Fibroblast of the conjunctiva (primary cell): ENCODE measurements at regions not wholly inside any gene's neighbourhood (a gene's known extent, or its start where the extent isn't known, plus 50 kb on each side); places are given as distances from the start of the nearest gene placed in this dataset.
"Not testable (repeated sequence)": the region's sequence is repeated elsewhere in the genome, so short reads cannot be mapped to it uniquely, and the experiment has no call there.

ENCODE experiments used
- DNase-seq: peaks from one replicate; pipeline ENCODE4 v3.0.0-alpha.2; 2010; ENCODE audit warnings: low read depth

DNA sequence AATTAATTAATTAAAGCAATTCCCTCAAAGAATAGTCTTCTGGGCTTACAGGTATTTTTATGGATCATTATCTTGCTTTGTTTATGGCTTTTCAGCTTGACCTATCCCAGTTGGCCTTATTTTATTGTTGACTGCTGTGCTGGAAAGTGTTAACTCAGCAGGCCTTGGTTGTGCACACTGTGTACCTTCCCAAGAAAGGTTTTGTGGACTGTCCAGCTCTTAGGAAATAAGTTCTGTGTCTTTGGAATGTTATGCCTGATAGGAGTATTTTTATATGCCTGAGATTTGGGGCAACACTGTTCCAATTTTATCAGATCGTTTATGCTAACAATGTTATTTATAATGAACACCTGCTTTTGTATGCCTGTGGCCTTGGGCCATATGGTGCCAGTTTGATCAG, 671.9 kb upstream of the ZNF804A start:
- no peak for DNase-seq

DNA sequence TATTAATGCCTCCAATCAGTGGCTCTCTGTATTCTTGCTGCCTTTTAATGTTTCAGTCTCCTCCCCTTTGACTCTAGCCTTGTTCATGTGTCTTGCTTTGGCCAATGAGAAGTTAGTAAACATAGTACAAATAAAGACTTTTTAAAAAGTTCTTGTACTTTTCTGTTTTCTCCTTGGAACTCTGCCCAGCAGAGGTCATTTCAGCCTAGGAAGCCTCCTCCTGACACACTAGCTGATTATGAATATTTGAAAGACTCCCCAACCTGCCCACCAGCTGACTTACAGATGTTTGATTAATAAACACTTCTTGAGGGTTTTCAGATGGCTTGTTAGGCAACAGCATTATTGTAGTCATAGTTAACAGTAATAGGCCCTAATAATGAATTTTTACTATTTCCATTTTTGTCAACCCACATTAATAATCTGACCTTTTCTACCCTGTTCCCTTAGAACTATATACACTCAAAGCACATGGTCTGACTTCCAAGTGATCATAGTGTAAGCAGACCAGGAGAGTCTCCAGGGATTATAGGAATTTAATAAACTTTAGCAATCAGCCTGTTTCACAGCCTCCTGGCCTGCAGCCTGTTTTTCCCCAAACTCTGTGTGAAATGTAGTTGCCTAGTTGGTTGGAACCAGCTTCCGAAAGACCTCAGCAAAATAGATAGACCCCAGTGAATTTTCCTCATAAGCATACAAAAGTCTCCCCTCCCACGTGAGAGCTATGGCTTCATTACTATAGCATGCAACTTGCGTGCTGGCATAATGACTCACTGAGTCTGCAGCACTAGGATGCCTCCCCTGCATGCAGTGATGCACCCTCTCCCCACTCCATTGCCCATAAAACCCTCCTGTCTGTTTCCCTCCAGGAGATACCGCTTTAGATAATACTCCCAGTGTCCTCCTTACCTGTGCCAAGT, 670.7 kb upstream of the ZNF804A start:
- DNase-seq = peak; percentile 14

DNA sequence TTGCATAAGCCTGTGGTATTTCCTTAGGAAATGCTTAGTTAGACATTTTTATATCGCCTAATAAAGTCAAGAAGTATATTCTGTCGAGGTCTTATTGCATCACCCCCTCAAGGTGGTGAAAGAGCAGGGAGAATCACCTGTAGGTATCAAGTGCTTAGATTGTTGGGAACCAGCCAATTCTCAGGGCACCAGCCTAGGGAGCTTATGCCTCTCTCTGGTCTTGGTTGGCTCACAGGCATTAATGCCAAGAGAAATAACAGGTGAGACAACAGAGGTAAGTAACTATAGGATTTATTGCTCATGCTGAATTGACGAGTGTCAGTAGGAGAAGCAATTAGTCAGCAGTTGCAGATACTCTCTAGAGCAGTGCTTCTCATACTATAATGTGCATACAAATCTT, 663.3 kb upstream of the ZNF804A start:
- no peak for DNase-seq

DNA sequence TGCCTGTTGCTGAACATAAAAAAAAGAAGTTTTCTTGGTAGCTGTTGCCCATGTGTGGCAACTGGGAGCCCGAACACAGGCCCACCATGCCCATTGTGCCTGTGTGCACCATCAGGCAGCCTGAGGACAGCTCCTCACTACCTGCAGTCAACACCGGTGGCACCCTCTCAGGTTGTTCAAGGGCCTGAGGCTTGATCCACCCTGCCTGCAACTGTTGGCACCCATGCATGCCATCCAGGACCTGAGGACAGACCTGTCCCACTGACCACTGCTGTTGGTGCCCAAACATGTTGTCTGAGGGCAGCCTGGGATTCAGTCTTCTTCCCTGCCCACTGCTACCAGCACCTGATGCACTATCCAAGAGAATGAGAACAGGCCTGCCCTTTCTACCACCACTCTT, 661.1 kb upstream of the ZNF804A start:
- DNase-seq = no peak

DNA sequence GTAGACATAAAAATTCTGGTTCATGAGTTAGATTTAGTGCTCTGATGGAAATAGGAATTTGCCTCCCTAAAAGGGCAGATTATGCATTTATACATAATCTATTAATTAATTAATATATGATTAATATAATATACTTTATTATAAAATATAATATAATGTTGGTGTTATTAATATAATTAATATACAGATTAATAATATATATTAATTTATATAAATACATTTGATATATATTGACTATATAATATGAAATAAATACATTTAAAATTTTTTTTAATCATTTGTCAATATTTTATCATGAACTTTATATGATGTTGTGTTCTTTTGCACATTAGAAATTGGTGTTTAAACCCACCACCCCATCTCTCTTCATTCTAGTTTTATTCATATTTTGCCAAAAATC, 652.1 kb upstream of the ZNF804A start:
- DNase-seq = no peak

DNA sequence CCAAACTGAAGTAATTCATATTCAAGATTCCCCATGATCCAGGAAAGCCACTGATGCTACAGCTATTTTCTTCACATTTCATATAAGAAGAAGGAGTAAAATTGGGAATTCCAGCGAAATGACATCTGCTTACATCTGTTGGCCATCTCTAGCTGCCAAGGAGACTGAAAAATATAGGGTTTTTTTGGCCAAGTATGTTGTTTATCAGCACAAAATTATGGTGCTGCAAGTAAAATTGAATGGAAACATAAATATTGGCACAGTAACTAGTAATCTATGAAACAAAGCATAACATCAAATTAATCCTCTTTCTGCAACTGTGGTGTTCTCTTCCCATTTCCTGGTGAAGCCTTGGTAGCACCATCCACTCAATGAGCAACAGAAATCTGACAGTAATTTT, 649.5 kb upstream of the ZNF804A start:
- DNase-seq = no peak

DNA sequence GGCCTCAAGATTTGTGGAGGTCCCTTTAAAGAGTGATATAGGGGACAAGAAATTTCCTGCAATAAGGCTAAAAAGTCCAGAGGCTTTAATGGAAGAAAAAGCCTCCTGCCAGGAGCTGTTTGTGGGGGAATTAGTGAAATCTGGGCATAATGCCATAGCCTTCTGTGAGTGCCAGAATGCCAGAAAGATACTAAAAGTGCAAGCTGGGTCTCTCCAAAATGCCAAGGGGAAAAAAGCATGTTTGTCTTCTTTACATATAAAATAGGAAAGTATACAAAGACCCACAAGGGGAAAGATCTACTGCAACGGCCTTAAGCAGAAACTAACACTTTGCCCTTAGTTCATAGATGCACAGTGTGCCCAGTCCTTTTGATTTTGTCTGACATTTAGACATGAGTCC, 647.7 kb upstream of the ZNF804A start:
- no peak for DNase-seq

DNA sequence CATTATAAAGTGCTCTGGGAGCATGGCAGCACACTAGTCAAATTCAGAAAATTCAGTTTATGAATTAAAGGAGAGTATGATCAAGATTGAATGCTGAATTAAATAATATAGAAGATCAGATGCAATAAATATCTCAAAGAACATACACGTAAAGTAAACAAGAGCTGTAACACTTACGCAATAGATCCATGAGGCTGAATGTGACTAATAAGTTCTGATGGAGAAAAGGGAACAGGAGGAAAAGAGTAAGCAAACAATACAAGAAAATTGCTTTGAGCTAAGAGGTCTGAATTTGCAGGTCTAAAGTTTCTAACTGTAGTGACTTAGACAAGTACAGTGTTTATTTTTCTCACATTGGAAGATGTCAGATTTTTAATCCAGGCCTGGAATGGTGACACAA, 646.7 kb upstream of the ZNF804A start:
- DNase-seq = no peak

DNA sequence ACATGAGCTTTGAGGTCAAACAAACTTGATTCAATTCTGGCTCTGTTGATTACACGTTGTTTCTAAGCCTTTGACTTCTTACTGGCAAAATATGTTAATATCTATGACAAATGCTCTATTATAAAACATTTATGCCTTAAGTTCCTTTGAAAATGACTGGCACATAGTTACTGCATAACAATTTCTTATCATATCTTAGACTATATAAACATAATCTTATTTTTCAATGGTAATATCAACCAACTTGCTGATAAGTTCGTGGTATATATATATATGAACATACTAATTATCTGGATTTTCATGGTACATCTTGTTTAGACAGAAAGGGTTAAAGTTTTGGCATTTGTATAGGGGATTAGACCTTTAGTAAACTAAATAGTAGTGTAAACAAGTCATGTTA, 645.6 kb upstream of the ZNF804A start:
- no peak for DNase-seq

DNA sequence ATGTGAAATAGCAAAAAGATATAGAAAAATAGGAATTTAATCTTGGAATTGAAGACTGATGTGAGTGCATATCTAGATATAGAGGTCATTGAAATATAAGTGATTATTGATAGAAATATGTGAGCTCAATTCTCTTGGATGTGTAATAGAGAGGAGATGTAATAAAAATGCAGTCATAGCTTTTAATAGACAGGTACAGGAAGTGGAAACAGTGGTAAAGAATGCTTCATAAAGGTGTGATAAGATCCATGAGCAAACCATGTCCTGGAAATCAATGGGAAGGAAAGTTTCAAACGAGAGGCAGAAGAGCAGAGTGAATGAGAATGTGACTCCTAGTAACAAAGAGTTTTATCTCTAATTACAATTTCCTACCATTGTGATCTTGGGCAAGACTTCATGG, 634.7 kb upstream of the ZNF804A start:
- DNase-seq = no peak

DNA sequence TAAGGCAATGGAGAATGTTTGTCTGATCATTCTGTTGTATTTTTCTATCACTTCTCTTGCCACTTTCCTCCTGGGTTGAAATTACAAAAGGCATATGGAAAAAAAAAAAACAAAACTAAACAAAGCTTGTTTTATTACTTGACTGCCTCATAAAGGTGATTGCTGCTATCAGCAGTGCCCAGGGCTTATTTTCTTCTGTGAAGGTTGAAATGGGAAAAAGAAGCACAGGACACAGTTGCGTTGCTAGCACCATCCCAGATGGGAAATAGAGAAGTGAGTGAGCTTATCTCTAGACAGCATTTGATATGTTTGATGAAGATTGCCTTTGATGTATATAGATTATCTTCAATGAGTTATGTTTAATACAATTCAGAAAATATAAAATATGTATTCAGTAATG, 633.8 kb upstream of the ZNF804A start:
- DNase-seq = no peak

DNA sequence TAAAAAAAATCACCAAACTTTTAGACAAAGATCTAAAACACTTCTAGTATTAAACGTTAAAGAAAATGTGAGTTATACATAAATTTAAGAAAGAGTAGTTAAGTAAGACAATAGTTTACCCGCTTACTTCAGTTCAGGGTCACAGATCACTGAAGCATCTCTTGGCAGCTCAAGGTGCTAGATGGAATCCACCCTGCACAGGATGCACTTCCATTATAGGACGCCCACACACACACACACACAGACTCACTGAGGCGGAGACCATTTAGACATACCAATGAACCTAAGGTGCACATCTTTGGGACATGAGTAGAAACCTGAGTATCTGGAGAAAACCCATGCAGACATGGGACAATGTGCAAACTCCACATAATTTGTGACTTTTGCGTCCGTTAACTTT, 630.6 kb upstream of the ZNF804A start:
- DNase-seq = no peak

DNA sequence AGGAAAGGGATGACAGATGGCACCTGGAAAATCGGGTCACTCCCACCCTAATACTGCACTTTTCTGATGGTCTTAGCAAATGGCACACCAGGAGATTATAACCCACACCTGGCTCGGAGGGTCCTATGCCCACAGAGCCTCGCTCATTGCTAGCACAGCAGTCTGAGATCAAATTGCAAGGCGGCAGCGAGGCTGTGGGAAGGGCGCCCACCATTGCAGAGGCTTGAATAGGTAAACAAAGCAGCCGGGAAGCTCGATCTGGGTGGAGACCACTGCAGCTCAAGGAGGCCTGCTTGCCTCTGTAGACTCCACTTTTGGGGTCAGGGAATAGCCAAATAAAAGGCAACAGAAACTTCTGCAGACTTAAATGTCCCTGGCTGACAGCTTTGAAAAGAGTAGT, 622.7 kb upstream of the ZNF804A start:
- not testable (repeated sequence) for DNase-seq

DNA sequence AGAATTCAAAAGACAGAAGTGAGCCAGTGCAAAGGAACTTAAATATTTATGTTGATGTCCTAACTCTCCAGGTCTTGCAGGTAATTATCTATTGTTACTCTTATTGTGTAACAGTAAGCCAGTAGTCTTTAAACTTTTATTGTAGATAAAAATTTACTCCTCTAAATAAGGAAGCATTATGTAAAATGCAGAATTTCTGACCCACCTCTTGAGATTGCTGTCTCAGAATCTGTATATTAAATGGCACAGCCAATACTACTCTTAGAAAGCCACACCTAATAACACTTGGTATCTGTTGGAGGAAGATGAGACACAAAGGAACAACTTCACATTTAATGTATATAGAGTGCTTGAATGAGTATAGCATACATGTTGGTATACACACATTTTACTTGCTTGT, 613.5 kb upstream of the ZNF804A start:
- DNase-seq = no peak

DNA sequence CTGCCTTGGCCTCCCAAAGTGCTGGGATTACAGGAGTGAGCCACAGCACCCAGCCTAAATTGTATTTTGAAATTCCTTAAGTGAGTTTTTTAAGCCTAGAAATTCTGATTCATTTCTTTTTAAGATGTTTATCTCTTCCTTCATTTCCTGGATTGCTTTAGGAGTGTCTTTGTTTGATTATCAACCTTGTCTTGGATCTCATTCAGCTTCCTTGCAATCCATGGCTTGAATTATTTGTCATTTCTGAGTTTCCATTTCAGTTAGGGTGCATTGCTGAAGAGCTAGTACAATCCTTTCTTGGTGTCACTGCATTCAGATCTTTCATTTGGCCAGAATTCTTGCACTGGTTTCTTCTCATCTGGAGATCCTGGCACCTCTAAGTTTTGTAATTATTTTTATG, 606.4 kb upstream of the ZNF804A start:
- no peak for DNase-seq

DNA sequence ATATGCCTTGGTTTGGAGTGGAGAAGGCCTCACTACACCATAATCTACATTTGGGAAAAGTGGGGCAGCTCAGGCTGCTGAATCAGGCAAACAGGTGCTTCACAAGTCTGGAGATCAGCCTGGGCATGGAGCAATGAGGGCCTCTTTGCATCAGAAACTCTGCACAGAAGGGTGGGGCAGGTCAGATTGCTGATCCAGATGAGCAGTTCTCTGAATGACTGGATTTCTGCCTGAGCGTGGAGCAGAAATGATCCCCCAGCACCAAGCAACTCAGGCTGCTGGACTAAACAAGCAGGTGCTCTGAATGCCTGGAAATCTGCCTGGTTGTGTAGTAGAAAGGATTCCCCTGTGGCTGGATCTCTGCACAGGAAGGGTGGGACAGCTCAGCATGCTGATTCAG, 605.3 kb upstream of the ZNF804A start:
- DNase-seq = no peak

DNA sequence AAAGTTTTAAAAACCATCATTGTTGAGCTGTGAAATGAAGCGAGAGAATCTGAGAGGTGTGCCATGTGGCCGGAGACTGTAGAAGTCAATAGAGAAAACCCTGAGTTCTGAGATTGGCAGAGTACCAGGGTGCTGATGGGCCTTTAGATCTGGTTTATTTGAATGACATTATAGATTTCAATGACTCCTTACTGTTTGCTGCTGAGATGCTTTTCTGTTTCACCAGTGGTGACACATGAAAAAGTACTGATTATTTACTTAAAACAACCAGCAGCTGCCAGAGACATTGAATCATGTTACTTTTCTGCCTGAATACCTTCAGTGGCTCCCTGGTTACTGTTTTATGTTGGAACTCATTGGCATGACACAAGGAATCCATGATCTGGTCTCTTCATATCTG, 602.7 kb upstream of the ZNF804A start:
- no peak for DNase-seq

DNA sequence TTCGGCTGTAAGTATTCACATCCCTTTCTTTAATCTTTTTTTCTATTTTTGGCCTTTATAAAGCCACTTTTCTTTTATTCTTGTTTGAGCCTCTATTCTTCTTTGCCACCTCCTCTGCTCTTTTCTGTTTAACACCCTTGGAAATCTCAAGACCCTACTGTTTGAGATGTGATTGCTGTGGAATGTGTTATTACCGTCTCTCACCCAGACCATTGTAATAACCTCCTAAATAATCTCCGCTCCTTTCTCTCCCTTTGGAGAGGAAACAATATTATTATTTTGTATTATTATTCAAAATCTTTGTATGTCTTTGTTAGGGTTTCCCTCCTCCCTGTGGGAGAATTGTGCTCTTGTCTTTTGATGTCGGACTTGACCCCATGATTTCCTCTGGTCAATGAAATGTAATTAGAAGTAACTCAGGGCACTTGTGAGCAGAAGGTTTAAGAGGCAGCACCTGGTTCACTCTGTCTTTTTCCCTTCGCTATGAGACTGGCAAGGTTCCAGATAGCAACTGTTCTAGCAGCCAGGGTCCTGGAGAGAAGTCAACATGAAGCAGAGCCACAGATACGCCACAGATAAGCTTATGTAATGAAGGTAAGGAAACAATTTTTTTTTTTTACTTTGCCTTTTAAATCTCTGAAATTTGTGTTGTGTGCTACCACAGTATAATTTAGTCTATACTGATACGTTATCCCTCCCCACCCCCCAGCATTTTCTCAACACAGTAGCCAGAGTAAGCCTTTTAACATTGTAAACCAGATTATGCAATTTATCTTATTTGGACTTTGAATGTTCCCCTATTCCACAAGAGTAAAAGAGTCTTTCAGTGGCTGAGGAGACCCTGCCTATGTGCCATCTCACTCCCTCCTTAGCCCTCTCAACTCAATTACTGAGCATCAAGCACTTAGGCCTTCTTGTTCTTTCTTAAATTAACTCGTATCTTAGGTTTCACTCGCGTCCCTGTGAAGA, 601.2 kb upstream of the ZNF804A start:
- DNase-seq = no peak

DNA sequence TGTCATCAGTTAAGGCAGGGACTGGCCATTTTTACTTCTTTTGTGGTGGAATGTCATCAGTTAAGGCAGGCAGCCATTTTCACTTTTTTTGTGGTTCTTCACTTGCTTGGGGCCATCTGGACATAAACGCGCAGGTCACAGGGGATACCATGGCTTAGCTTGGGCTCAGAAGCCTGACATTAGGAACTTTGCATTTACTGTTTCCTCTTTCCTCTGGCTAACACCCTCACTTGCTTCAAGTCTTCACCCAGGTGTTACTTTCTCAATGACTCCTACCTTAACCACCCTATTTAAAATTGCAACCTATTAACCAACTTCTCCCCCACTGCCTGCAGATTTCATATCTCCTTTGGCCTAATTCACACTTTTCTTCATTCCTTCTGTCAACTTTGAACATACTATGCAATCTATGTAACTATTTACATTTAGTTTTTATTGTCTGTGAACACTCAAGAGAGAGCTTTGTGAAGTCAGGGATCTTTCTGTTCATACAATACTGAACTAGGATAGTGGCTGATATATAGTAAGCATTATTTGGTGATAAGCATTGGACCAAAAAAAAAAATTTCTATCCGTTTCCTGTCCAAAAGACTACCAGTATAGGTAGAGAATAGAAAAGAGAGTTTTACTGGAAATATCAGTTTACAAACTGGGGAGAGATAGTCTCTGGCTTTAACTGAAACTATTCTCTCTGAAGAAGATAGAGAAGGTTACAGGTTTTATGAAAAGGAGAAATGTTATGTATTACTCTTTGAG, 600.1 kb upstream of the ZNF804A start:
- no peak for DNase-seq

DNA sequence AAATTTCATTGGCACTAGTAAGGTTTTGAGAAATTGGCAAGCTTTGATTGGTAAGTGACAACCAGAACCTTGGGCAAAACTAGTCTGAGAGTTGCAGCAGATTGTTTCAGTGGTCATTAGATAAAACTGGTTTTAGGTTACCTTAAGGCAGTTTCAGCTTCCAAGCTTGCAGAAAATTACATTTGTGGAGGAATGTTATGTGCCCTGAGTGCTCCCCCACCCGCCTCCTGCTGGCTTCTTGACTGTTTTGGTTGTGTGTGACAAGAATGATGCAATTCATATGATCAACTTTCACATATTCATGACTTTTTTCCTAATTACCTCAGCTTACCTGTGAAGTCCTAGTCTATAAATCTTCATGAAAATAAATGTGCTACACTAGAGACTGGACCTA, 599.5 kb upstream of the ZNF804A start:
- no peak for DNase-seq

DNA sequence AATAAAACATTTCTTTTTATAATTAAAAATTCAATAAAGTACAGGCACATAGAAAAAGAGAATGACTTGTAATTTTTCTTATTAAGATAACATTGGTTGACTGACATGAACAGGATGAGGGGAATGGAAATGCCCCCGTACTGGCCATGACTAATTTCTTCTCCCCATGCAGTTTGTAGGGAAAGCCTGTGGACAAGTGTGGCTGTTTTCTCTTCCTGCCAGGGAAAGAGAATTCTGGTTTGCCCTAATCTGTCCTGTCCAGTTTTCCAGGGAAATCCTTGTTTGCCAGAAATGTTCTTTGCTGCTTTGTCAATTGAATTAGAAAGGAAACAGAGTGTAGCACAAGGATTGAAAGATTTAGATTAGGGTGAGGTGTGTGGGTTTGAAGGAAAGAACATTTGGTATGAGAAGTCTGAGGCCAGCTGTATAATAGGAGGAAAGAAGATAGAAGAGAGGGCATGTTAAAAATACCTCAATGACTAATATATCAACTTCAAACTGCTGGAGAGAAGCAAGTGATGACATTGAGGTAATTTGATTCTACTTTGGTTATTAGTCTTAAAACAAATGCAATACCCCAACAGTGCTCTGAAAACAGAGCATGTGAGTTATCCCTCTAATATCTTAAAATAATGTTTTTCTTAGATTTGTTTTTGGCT, 593.9 kb upstream of the ZNF804A start:
- DNase-seq = no peak
